ENCODE measurements at regions not wholly inside any gene's neighbourhood (a gene's known extent, or its start where the extent isn't known, plus 50 kb on each side); places are given as distances from the start of the nearest gene placed in this dataset.

DNA sequence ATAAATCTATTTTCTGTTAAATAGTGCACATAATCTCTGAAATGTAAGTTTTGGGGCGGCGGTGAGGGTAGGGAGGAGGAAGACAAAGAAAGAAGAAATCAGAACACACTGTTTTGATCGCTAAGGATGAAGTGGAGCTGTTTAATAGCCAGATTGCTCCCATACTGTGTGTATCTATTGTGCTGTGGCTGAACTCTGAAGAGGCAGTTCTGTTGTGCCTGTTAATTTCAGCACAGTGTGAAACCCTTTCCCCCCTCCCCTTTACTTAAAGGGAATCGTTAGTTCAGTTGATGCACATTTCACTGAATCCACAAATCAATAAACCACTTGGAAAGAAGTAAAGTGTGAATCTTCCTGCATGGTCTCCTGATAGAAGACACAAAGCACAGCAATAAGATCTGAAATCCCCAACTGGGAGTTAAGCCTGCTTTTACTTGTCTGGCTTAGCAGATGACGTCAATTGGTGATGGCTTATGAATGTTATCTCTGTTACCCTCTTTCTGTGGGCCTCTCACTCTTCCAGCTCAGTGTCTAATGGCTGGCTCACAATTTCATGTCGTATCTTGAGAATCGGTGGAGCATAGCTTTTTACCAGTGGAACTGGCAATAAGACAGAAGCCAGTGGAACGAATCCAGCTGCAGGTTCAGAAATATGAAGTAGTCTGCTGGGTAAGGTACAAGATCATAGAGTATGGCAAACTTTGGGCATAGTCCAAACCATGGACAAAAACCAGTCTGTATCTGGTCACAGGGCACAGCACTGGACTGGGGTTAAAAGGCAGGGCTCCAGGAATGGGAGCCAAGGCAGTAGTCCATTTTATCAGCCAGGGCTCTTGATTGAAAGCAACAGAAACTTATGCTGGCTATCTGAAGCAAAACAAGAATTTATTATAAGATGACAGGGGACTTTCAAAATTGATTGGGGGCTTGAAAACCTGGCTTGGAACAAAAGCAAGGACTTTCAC lies 413.5 kb upstream of the SEL1L start:
- H3K4me3 ChIP-seq (ENCODE audit: low read depth, low read length) = no peak overlapping the region
- DNase-seq (ENCODE audit: low read depth) = no peak
- TF ChIP-seq, protein P1, sequence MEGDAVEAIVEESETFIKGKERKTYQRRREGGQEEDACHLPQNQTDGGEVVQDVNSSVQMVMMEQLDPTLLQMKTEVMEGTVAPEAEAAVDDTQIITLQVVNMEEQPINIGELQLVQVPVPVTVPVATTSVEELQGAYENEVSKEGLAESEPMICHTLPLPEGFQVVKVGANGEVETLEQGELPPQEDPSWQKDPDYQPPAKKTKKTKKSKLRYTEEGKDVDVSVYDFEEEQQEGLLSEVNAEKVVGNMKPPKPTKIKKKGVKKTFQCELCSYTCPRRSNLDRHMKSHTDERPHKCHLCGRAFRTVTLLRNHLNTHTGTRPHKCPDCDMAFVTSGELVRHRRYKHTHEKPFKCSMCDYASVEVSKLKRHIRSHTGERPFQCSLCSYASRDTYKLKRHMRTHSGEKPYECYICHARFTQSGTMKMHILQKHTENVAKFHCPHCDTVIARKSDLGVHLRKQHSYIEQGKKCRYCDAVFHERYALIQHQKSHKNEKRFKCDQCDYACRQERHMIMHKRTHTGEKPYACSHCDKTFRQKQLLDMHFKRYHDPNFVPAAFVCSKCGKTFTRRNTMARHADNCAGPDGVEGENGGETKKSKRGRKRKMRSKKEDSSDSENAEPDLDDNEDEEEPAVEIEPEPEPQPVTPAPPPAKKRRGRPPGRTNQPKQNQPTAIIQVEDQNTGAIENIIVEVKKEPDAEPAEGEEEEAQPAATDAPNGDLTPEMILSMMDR (IDR thresholded peaks at IDR 0.05; ENCODE audit: control insufficient read depth, extremely low read depth, insufficient read depth) = no peak

DNA sequence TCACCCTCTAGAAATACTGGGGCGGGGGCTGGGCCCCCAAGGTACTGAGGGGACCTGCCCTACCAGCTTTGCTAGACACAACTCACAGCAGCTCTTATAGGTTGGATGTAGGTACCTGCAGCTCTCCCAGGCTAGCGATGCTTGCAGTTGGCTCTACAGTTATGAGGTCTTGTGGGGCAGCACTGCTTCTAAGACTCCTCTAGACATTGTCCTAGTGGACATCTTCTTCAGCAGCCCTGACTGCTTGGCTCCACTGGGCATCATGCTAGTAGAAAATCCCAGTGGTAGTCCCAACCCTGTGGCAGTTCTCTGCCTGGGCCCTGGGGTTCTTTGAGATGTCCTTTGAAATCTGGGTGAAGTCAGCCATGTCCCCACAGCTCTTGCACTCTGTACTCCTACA lies 419.3 kb upstream of the SEL1L start:
- H3K4me3 ChIP-seq (ENCODE audit: low read depth, low read length) = no peak overlapping the region
- TF ChIP-seq, protein P1 (IDR thresholded peaks at IDR 0.05; ENCODE audit: control insufficient read depth, extremely low read depth, insufficient read depth) = no peak

DNA sequence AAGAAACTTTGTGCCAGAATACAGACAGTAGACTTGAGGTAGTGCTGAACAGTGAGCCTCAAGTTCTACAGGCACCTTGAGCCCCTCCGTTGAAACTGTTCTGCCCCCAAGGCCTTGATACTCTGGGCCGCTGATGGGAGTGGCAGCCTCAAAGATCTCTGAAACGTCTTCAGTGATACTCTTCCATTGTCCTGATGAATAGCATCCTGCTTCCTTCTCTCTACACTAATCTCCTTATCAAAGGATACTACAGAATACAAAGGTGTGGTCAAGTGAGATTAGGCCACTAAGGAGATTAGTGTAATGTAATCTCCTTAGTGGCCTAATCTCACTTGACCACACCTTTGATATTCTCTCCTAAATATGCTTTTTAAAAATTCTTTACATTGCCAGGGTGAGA lies 419.8 kb upstream of the SEL1L start:
- H3K4me3 ChIP-seq (ENCODE audit: low read depth, low read length) = no peak overlapping the region
- TF ChIP-seq, protein P1 (IDR thresholded peaks at IDR 0.05; ENCODE audit: control insufficient read depth, extremely low read depth, insufficient read depth) = no peak
- DNase-seq (ENCODE audit: low read depth) = no peak

More for the DNA sequence above, 419.3 kb upstream of the SEL1L start:
- no peak for DNase-seq (ENCODE audit: low read depth)

DNA sequence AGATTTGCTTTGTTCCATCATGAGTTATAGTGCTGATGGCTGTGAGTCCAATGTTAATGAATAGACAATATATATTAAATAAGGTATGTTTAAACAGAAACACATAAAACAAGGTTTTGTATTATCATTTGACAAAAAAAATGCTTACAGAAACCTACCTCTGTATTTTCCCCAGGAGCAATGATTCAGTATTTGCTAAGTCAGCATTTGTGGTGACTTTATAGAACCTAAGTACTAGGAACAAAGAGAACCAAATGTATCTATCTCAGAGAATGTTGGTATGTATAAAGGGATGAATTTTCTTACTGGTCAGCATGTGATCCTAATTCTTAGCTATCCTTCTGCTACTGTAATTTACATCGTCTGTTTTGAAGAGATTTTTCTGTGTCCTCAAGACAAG lies 421.5 kb upstream of the SEL1L start:
- no peak overlapping the region for H3K4me3 ChIP-seq (ENCODE audit: low read depth, low read length)
- no peak for DNase-seq (ENCODE audit: low read depth)
- TF ChIP-seq, protein P1 (IDR thresholded peaks at IDR 0.05; ENCODE audit: control insufficient read depth, extremely low read depth, insufficient read depth) = no peak

DNA sequence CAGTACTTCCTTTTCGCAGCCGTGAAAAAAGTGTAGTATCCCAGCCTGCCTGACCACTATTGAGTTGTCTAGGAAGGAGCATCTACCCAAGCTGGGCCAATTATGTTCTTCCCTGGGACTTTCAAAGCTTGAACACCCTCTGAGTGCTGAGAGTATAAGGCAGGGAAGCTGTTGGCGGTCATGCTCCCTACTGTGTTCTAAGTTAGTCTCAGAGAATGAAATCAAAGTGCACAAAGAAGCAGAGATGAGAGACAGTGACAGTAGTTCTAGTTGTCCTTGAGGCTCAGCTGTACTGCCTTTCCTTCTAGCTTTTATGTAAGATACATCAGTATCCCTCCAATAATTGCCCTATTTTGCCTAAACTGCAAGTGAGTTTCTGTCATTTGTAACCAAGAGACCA lies 427.1 kb upstream of the SEL1L start:
- H3K4me3 ChIP-seq (ENCODE audit: low read depth, low read length) = no peak overlapping the region
- DNase-seq (ENCODE audit: low read depth) = no peak
- TF ChIP-seq, protein P1 (IDR thresholded peaks at IDR 0.05; ENCODE audit: control insufficient read depth, extremely low read depth, insufficient read depth) = no peak

DNA sequence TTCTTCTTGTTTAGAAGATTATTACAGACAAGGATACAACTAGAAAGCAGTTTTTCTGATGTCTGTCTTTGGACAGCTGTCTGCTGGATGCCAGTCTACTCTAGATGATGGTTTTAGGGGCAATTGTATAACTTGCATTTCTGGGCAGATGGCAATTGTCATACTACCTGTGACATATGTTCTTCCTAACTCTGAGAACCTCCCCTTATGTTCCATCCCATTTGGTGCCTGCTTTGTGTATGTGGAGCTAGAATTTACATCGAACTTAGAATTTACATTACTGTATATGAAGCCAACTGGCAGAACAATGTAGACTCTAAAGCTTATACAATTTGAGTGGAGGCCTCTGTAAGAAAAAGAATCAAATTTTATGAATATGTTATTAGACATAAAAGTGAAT lies 430.2 kb upstream of the SEL1L start:
- DNase-seq (ENCODE audit: low read depth) = no peak
- TF ChIP-seq, protein P1 (IDR thresholded peaks at IDR 0.05; ENCODE audit: control insufficient read depth, extremely low read depth, insufficient read depth) = no peak
- H3K4me3 ChIP-seq (ENCODE audit: low read depth, low read length) = no peak overlapping the region

Data from LNCaP clone FGC (cell line).